Epithelial cell of proximal tubule (primary cell): ENCODE measurements at regions not wholly inside any gene's neighbourhood (a gene's known extent, or its start where the extent isn't known, plus 50 kb on each side); places are given as distances from the start of the nearest gene placed in this dataset.
A peak's percentile ranks its signal among the peaks of the same experiment; 100 is the strongest.

Experiments
- DNase-seq: peaks from one replicate; pipeline ENCODE4 v3.0.0-alpha.2; 2011; ENCODE audit warnings: low read depth
- H3K4me3 ChIP-seq: 2 replicates; pipeline ENCODE4 v1.5.1; 2011; ENCODE audit warnings: low read depth, mild to moderate bottlenecking, low read length
- TF ChIP-seq, protein P1 (sequence below): conservative IDR thresholded peaks from 2 replicates; pipeline ENCODE4 v1.5.1; 2012; ENCODE audit warnings: low read depth, mild to moderate bottlenecking, low read length

DNA sequence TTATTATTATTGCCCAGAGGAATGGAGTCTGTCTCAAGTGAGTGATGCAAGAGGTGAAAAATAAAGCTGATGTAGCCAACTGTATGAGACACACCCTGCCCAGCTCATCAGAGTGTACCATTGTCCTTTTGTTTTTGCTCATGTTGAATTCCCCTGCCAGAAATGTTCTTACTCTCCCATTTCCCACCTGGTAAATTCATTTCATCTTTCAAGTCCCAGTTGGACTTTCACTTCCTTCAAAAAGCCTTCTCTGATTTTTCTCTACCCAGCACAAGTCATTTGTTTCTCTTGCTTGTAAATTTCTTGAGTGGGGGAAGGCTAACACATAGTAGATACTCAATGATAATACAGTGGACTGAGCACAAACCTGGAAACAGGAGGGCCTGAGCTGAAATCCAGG, 394.5 kb upstream of the ZNF462 start:
- TF ChIP-seq, protein P1, sequence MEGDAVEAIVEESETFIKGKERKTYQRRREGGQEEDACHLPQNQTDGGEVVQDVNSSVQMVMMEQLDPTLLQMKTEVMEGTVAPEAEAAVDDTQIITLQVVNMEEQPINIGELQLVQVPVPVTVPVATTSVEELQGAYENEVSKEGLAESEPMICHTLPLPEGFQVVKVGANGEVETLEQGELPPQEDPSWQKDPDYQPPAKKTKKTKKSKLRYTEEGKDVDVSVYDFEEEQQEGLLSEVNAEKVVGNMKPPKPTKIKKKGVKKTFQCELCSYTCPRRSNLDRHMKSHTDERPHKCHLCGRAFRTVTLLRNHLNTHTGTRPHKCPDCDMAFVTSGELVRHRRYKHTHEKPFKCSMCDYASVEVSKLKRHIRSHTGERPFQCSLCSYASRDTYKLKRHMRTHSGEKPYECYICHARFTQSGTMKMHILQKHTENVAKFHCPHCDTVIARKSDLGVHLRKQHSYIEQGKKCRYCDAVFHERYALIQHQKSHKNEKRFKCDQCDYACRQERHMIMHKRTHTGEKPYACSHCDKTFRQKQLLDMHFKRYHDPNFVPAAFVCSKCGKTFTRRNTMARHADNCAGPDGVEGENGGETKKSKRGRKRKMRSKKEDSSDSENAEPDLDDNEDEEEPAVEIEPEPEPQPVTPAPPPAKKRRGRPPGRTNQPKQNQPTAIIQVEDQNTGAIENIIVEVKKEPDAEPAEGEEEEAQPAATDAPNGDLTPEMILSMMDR, result no peak

DNA sequence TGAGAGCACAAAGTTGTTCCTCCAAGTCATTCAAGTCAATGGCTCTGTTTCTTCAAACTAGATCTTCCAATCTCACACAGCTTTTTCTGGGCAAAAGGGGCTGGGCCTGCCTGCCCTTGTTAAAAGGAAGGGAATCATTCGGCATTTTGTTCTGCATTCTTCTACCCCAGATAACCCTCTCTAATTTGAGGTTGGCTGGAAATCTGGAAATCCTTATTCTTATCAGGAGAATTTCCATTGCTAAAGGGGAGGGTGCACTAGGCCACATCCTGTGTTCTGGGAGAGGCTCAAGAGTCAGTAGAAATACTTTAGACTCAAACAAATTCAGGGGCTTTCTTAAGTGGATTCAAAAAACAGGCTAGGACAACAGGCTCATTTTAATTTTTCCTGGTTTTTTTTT, 384.7 kb upstream of the ZNF462 start:
- DNase-seq, result no peak
- no peak overlapping the region for H3K4me3 ChIP-seq
- TF ChIP-seq, protein P1, result no peak

More for the DNA sequence above, 394.5 kb upstream of the ZNF462 start:
- no peak for DNase-seq
- H3K4me3 ChIP-seq, result no peak overlapping the region

GRCh38 chr9:106478727-106479126, 384.2 kb upstream of the ZNF462 start:
- TF ChIP-seq, protein P1, result no peak

DNA sequence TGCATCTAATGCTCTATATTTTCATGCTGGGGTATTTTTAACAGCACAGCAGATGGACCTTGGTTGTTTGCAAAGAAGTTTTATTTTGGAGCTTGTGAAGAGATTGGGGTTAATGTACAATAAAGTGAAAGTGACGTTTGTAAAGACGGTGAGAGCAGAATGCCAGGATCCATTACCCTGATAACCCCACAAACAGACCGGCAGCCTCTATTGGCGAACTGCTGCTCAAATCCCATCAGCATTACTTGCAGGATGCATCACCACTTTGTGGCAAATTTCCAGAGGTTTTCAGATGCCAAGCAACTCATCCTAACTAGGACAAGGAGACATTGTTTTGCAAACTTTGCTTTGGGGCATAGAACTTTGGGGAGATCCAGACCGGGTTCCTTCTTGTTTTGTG, 383.3 kb upstream of the ZNF462 start:
- no peak for DNase-seq
- no peak overlapping the region for H3K4me3 ChIP-seq
- TF ChIP-seq, protein P1, result no peak

More at GRCh38 chr9:106478727-106479126, 384.2 kb upstream of the ZNF462 start:
- no peak overlapping the region for H3K4me3 ChIP-seq
- no peak for DNase-seq

DNA sequence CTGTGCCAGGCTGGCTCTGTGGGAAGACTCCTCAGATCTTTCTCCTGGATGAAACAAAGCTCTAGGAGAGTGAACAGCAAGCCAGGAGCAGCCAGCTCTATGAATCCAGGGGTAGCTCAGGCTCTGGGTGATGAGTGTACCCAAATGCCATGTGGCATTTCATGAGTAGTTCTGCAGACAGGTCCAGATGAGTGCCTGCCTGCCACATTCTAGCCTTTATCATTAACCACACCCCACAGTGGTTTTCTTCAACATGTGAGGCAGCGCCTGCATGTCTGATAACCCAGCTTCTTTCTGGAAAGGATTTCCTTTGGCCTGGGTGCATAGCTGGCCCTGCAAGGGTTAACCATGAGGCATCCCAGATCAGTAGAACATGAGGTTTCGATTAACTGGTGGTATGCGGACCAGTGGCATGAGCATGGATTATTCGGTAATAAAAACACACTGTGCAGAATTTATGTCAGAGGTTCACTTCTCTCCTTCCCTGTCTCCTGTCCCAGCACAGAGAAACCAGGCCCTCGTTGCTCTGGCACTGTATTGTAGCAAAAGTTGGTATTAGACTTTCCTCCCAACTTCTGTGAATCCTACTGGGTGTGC, 381.9 kb upstream of the ZNF462 start:
- no peak for DNase-seq
- no peak overlapping the region for H3K4me3 ChIP-seq

DNA sequence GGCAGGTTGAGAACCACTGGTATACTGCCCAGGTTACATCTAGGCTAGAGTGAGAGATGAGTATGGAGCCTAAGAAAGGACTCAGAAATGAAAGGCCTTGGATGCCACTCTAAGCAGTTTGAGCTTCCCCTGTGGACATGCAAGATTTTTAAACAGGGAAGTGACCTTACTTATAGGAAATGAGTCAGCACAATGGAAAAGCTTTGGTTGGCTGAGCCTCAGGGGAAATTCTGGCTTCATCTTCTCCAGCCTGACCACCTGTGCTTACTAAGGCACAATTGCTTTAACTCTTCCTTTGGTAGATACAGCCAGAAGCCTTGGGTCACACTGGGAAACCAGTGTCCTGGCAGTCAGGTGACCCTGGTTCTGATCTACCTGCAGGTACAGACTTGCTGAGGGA, 380.2 kb upstream of the ZNF462 start:
- H3K4me3 ChIP-seq, result no peak overlapping the region
- TF ChIP-seq, protein P1, result no peak
- peak; percentile 26 for DNase-seq

More for the DNA sequence above, 381.9 kb upstream of the ZNF462 start:
- TF ChIP-seq, protein P1, result no peak

- DNase-seq, result no peak
- H3K4me3 ChIP-seq, result no peak overlapping the region
- TF ChIP-seq, protein P1, result no peak
Measured at GRCh38 chr9:106486685-106487084, 376.3 kb upstream of the ZNF462 start.
